ENCODE measurements at regions not wholly inside any gene's neighbourhood (a gene's known extent, or its start where the extent isn't known, plus 50 kb on each side); places are given as distances from the start of the nearest gene placed in this dataset.

GRCh38 chr6:53974941-53975340 is 136.3 kb upstream of the MLIP start:
- no peak for DNase-seq

DNA sequence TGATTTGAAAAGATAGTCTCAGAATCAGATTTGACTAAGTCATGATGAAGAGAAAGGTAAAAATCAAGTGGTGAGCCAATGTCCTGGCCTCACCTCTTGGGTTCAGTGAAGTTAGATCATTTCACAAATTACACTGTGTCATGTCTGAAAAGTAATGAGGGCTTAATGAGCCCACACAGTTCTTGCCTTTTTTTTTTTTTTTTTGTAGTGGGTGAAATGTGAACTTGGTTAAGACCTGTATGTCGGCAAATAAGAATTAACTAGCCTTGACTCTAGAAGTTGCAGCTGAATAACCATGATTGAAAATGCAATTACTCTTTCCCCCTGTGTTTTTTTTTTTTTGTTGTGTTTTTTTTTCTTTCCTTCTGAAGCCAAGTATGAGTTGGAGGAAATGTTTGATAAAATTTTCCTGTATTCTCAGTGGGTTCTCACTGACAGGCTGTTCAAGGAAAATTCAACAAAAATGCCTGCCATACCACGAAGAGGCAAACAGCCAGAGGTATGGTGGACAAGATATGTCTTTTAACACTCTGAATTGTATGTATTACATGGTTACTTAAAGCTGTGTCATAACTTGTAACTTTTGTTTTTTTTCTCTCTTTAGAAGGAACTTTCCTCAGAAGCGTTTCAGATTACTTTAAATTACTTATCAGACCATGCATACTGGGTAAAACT is 135.2 kb upstream of the MLIP start:
- no peak for DNase-seq

DNA sequence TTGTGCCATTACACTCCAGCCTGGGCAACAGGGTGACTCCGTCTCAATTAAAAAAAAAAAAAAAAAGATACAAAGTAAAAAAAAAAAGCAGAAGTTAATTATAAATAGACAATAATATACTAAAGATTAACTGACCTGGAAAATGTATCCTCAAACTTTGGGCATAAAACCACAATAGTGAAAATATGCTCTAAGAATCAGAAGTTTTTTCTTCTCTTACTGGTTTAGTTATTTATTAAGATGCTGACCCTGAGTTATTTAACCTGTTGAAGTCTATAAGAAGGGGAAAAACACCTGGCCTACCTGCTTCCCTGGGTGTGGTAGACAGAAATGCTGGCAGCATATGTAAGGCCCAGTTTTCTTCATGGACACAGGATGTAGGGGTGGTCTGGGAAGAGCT is 133.7 kb upstream of the MLIP start:
- no peak for DNase-seq

GRCh38 chr6:53979468-53980067 is 131.7 kb upstream of the MLIP start:
- peak; percentile 9 for DNase-seq

DNA sequence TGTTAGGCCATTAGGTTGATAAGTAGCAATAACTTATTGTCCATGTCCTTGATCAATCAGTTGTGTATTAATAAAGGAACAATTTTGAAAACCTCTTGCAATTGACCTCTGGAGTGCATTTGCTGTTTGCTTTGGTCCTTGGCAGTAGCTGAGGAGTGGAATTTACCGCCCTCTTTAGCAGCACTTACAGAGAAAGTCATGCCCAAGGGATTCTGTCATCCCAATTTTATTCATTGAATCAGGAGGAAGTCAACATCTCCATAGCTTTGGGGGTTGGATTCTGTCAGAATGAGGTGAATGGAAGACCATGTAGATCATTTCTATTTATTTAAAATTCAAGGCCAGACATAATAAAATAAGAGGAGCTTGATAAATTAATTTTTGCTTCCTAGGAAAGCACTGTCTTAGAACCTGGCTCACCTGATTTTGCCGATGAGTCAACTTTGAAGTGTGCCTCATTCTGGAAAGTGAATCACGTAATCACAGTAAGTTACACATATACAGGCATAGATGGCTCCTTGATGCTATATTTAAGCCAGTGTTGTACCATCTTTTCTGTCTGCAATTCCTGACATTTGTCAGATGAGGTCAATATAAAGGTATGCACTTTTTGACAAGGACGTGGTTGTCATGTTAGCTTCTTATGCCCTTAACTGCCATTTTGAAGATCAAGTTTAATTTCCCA is 128.7 kb upstream of the MLIP start:
- no peak for DNase-seq

GRCh38 chr6:53983301-53983700 is 127.9 kb upstream of the MLIP start:
- DNase-seq = no peak

- no peak for DNase-seq
Observed at GRCh38 chr6:53984163-53984562, 127.1 kb upstream of the MLIP start.

DNA sequence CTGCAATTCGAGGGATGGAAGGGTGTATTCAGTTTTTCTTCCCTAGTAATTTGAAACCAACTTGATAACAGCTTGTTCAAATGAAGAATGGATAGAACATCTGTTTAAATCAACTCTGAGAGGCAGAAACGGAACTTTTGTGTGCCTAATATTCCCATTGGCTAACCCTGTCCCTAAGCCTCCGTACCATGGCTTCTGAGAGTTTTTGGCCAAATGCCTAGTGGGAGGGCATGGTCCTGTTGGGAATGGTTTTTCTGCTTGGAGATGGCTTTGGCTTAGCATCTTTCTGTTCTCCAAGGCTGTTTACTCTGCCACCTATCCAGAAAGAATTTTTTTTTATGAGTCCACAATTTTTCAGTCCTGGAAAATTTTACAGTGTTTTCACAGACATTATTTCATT is 126.7 kb upstream of the MLIP start:
- DNase-seq = no peak

GRCh38 chr6:53985366-53985765 is 125.9 kb upstream of the MLIP start:
- DNase-seq = no peak

DNA sequence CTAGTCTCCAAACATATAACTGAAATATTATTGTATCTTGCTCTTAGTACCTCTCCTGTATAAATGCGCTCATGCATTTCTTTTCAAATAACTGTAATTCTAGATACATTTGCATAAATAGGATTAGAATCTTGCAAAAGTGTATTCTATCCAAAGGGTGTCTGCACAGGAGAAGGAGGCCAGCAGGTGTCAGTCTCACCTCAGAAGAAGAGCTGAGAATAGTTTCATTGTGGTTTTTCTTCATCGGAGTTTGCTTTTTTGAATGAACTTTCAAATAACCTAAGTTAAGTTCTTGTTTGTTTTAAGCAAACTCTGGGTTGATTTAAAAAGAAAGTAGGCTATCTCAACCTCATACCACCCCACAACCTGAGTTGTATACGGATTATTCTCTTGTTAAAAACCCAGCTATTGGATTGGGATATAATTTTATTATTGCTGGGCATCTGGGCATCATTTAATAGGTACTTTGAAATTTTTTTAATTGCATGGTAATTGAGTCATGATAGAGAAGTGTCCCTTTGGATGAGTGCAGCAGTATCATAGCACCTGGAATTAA is 125.0 kb upstream of the MLIP start:
- DNase-seq = no peak

- DNase-seq = no peak
Observed at GRCh38 chr6:53986721-53987521, 124.3 kb upstream of the MLIP start.

DNA sequence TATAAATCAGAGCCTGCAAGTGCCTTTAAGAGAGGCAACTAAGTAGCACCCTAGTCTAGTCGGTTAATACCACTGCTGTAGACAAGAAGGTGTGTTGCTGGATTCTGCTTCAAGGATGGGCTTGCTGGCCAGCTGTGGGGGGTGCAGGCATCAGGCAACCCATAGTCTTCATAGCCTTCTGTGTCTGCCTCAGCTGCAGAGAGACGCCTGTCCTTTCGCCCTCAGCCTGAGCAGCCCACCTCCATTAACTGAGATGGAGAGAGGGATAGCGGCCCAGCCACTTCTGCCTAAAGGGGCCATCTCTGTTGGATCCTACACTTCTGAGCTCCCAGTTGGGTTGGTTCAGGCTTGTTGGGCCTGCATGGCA is 123.7 kb upstream of the MLIP start:
- DNase-seq = no peak

DNA sequence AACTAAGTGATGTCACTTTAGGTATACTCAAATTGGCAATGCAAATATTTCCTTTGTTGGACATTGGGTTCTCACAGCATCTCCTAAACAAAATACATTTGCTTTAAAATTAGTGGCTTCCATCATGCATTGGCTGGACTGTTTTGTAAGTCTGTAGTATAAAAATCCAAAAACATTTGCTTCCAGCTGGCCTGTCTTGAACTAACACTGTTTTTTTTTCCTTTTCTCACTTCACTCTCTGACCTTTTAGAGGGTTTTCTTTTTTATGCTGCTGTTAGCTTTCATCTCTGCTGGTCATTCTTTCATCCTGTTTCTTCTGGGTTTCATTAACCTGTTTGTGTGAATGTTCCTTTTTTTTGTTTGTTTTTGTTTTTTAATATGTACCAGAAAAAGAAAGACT is 121.7 kb upstream of the MLIP start:
- DNase-seq = no peak

DNA sequence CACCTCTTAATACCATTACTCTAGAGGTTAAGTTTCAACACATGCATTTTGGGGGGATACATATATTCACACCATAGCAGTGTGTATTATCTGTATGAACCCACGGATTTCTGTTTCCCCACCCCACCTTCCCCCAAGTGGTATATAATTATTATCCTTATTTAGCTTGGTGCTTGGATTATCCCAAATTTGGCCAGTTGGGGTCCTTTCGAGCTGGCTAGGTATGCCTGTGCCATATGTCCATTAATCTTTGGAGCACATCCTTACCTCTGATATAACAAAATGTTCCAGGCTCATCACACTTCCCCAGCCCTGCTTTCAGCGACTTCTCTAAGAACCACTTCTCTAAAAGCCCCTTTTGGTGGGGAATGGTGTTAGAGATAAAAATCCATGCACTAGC is 118.7 kb upstream of the MLIP start:
- no peak for DNase-seq

- DNase-seq = no peak
Observed at GRCh38 chr6:53994201-53994600, 117.0 kb upstream of the MLIP start.

GRCh38 chr6:53995935-53996334 is 115.3 kb upstream of the MLIP start:
- no peak for DNase-seq

DNA sequence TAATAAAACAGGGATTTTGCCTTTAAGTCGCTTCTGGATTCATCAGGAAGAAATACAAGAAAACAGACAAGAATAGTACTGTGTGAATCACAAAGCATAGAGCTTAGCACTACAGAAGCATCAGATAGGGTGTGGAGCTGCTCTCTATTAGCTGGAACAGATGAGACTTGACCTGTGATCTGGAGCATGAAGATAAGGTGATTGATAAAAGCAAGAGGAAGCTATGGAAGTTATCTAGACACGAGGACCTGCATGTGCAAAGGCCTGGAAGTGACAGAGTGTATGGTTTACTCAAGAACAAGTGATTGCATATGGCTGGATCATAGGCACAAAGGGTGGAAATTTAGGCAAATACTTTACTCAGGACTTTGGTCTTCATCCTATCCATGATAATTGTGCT is 112.9 kb upstream of the MLIP start:
- no peak for DNase-seq

DNA sequence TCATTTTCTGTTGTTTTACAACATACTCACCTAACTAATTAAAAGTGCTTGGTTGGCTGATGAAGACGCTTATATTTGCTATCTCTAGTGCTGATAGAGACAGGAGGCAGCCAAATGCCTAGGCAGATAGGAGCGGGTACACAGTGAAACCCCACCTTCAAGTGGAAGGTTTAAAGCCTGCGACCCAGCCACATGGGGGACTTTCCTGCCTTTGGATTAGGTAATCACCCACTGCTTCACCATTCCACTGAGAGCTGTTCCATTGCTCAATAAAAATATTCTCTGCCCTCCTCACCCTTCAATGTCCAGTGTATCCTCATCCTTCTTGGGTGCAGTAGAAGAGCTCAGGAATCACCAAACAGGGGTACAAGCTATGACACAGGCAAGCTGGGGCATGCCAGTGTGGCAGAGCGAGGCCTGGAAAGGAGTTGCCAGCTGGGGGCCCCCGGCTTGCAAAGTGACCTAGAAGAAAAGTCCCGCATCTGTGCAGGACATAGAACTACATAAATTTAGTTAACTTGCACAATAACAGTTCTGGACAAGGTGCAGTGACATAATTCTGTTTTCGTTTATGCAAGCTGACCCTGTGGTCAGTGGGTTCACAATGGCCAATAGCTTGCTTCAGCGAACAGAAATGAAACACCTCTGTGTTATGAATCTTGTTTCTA is 112.0 kb upstream of the MLIP start:
- DNase-seq = no peak

GRCh38 chr6:54002116-54002515 is 109.1 kb upstream of the MLIP start:
- no peak for DNase-seq

GRCh38 chr6:54003316-54003715 is 107.9 kb upstream of the MLIP start:
- DNase-seq = no peak

DNA sequence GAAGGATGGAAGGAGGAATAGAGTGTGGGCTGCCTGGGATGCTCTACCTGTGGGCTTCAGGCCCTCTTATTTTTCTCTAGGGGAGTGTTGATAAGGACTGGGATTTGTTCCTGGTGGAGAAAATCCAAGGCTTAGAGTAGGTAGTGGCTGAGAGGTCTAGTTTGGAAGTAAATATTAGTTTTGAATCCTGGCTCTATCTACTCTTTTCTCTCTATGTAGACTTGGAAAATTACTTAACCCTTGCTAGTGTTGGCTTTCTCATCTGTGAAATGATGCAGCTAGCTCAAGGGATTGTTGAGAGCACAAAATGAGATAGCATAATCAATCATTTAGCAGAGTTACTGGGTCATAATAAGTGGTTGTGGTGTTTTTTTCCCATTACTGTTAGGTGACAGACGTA is 102.7 kb upstream of the MLIP start:
- no peak for DNase-seq

DNA sequence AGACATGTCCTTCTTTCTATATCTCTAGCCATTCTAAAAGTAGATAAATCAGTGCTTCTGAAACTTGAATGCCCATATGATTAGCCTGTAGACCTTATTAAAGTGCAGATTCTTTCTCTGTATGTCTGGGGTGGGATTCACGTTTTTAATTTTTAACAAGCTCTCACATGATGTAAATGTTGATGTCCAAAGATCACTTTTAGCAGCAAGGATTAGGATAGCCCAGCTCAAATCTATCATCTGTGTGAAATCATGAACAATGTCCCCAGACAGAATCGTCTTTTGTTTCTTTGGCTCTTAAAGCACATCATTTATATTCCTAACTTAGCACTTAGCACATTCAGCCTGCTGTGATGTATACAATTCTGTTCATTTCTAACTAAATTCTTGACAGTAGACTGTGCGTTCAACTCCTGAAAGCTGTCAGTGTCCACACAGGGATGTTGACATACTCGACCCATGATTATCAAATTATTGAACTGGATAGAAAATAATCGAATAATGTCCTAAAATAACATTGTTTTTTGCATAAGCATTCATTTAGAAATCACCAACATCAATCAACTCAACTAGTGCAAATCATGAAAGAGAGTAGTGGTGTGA is 102.1 kb upstream of the MLIP start:
- DNase-seq = no peak

Measured in stimulated activated CD4-positive, alpha-beta T cell treated with anti-CD3 and anti-CD28 coated beads, Interleukin-4, amount 100 ng/mL, for 24 hours (primary cell).